Chondrocyte (in vitro differentiated cells): ENCODE measurements at regions not wholly inside any gene's neighbourhood (a gene's known extent, or its start where the extent isn't known, plus 50 kb on each side); places are given as distances from the start of the nearest gene placed in this dataset.

Source experiments
- DNase-seq: peaks from one replicate; pipeline ENCODE4 v3.0.0; 2021; ENCODE audit warnings: mixed read lengths, low spot score
- H3K27ac Mint-ChIP-seq: one replicate; pipeline ENCODE4 v1.8.0; 2021; ENCODE audit warnings: mild to moderate bottlenecking, moderate library complexity, mixed read lengths; ENCODE audit not compliant: unreplicated experiment
- H3K27me3 Mint-ChIP-seq: 2 replicates; pipeline ENCODE4 v1.8.0; 2021; ENCODE audit warnings: low read depth, mixed read lengths
- H3K36me3 Mint-ChIP-seq: 2 replicates; pipeline ENCODE4 v1.8.0; 2021; ENCODE audit warnings: low read depth, mixed read lengths
- H3K4me1 Mint-ChIP-seq: 2 replicates; pipeline ENCODE4 v1.8.0; 2021; ENCODE audit warnings: low read depth, mild to moderate bottlenecking, mixed read lengths
- H3K4me3 Mint-ChIP-seq: one replicate; pipeline ENCODE4 v1.8.0; 2021; ENCODE audit warnings: mild to moderate bottlenecking, moderate library complexity, mixed read lengths; ENCODE audit not compliant: unreplicated experiment
- H3K9me3 Mint-ChIP-seq: 2 replicates; pipeline ENCODE4 v1.8.0; 2021; ENCODE audit warnings: low read depth, mixed read lengths
- CTCF ChIP-seq: fragments of 200-600 bp; sonication (generic); IDR thresholded peaks from 2 replicates; pipeline ENCODE4 v1.5.0; 2021; ENCODE audit warnings: antibody characterized with exemption, mild to moderate bottlenecking, moderate library complexity

- Mint-ChIP-seq H3K4me1 (peaks cover 22% of the 10 kb centered on the region), H3K27me3 (no peaks in the 10 kb centered on the region), H3K27ac (peak overlapping the region; percentile 22), H3K4me3 (no peak overlapping the region), H3K36me3 (no peaks in the 10 kb centered on the region), H3K9me3 (peaks cover 13% of the 10 kb centered on the region)
- DNase-seq, result no peak
- no peak for TF ChIP-seq CTCF
These were observed 491.2 kb downstream of the PSAT1 start for GRCh38 chr9:78788101-78788500.

- Mint-ChIP-seq H3K27ac (no peak overlapping the region), H3K4me1 (peaks cover 16% of the 10 kb centered on the region), H3K27me3 (no peaks in the 10 kb centered on the region), H3K9me3 (peaks cover 13% of the 10 kb centered on the region), H3K4me3 (no peak overlapping the region), H3K36me3 (no peaks in the 10 kb centered on the region)
- no peak for DNase-seq
- TF ChIP-seq CTCF, result no peak
These were observed 494.9 kb downstream of the PSAT1 start for GRCh38 chr9:78791779-78792178.

- Mint-ChIP-seq H3K9me3 (peaks cover 13% of the 10 kb centered on the region), H3K27ac (no peak overlapping the region), H3K36me3 (no peaks in the 10 kb centered on the region), H3K4me1 (peaks cover 9% of the 10 kb centered on the region), H3K4me3 (no peak overlapping the region), H3K27me3 (no peaks in the 10 kb centered on the region)
- no peak for TF ChIP-seq CTCF
- DNase-seq, result no peak
These were observed 495.8 kb downstream of the PSAT1 start for GRCh38 chr9:78792745-78793144.

- Mint-ChIP-seq H3K4me3 (no peak overlapping the region), H3K27me3 (no peaks in the 10 kb centered on the region), H3K9me3 (no peaks in the 10 kb centered on the region), H3K4me1 (peaks cover 11% of the 10 kb centered on the region), H3K36me3 (no peaks in the 10 kb centered on the region), H3K27ac (no peak overlapping the region)
- DNase-seq, result no peak
- no peak for TF ChIP-seq CTCF
These were observed 508.8 kb downstream of the PSAT1 start for GRCh38 chr9:78805771-78806170.

GRCh38 chr9:78806492-78807160 is 509.7 kb downstream of the PSAT1 start:
- no peaks in the 10 kb centered on the region for H3K36me3 Mint-ChIP-seq
- no peaks in the 10 kb centered on the region for H3K27me3 Mint-ChIP-seq
- no peak for DNase-seq
- H3K9me3 Mint-ChIP-seq, result no peaks in the 10 kb centered on the region
- no peak overlapping the region for H3K4me3 Mint-ChIP-seq
- H3K4me1 Mint-ChIP-seq, result peaks cover 15% of the 10 kb centered on the region
- H3K27ac Mint-ChIP-seq, result peak overlapping the region; percentile 64
- no peak for TF ChIP-seq CTCF
